H9 (cell line): ENCODE measurements at regions not wholly inside any gene's neighbourhood (a gene's known extent, or its start where the extent isn't known, plus 50 kb on each side); places are given as distances from the start of the nearest gene placed in this dataset.

Source experiments
- DNase-seq: peaks from one replicate; pipeline ENCODE4 v3.0.0-alpha.2; 2017
- H2AFZ ChIP-seq: one replicate; pipeline ENCODE4 v1.6.1; 2013; ENCODE audit warnings: mild to moderate bottlenecking, low read length, control low read depth, moderate library complexity
- H2AK5ac ChIP-seq: 2 replicates; pipeline ENCODE4 v1.6.1; 2013; ENCODE audit warnings: low read length, control low read depth, mixed read lengths; ENCODE audit not compliant: insufficient read length
- H2BK120ac ChIP-seq: one replicate; pipeline ENCODE4 v1.6.1; 2013; ENCODE audit warnings: low read depth, mild to moderate bottlenecking, low read length, control low read depth, inconsistent platforms; ENCODE audit not compliant: poor library complexity, severe bottlenecking
- H2BK12ac ChIP-seq: 2 replicates; pipeline ENCODE4 v1.6.1; 2013; ENCODE audit warnings: low read length, control low read depth, mixed read lengths, low read depth; ENCODE audit not compliant: insufficient read length
- H2BK15ac ChIP-seq: 2 replicates; pipeline ENCODE4 v1.6.1; 2013; ENCODE audit warnings: low read depth, low read length, control low read depth
- H2BK20ac ChIP-seq: one replicate; pipeline ENCODE4 v1.6.1; 2013; ENCODE audit warnings: low read depth, mild to moderate bottlenecking, low read length, control low read depth, inconsistent platforms; ENCODE audit not compliant: poor library complexity, severe bottlenecking
- H2BK5ac ChIP-seq: 2 replicates; pipeline ENCODE4 v1.6.1; 2013; ENCODE audit warnings: low read length, control low read depth, mixed read lengths; ENCODE audit not compliant: insufficient read length
- H3K14ac ChIP-seq: 2 replicates; pipeline ENCODE4 v1.6.1; 2013; ENCODE audit warnings: low read length, control low read depth; ENCODE audit not compliant: insufficient read depth
- H3K18ac ChIP-seq: 2 replicates; pipeline ENCODE4 v1.6.1; 2013; ENCODE audit warnings: low read depth, mild to moderate bottlenecking, mixed read lengths, low read length, control low read depth; ENCODE audit not compliant: insufficient read length
- H3K23ac ChIP-seq: 2 replicates; pipeline ENCODE4 v1.6.1; 2013; ENCODE audit warnings: low read length, control low read depth, mixed read lengths, low read depth; ENCODE audit not compliant: insufficient read length
- H3K23me2 ChIP-seq: 2 replicates; pipeline ENCODE4 v1.6.1; 2013; ENCODE audit warnings: low read depth, mild to moderate bottlenecking, mixed read lengths, low read length, control low read depth; ENCODE audit not compliant: insufficient read length, poor library complexity, severe bottlenecking
- H3K27ac ChIP-seq: 2 replicates; pipeline ENCODE4 v1.5.1; 2013; ENCODE audit warnings: low read length, control low read depth, mixed read lengths, low read depth; ENCODE audit not compliant: insufficient read length
- H3K27me3 ChIP-seq: 2 replicates; pipeline ENCODE4 v1.6.1; 2013; ENCODE audit warnings: low read length, control low read depth, inconsistent platforms; ENCODE audit not compliant: insufficient read depth
- H3K4ac ChIP-seq: 2 replicates; pipeline ENCODE4 v1.6.1; 2013; ENCODE audit warnings: low read depth, mild to moderate bottlenecking, control low read depth, inconsistent platforms, low read length, moderate library complexity
- H3K4me1 ChIP-seq: 2 replicates; pipeline ENCODE4 v1.6.1; 2013; ENCODE audit warnings: low read length, control low read depth, inconsistent platforms; ENCODE audit not compliant: insufficient read depth
- H3K4me2 ChIP-seq: 2 replicates; pipeline ENCODE4 v1.6.1; 2013; ENCODE audit warnings: low read length, control low read depth, mixed read lengths; ENCODE audit not compliant: insufficient read length, insufficient read depth
- H3K56ac ChIP-seq: 2 replicates; pipeline ENCODE4 v1.6.1; 2013; ENCODE audit warnings: low read depth, mild to moderate bottlenecking, mixed read lengths, low read length, control low read depth; ENCODE audit not compliant: insufficient read length
- H3K79me1 ChIP-seq: 2 replicates; pipeline ENCODE4 v1.6.1; 2013; ENCODE audit warnings: low read depth, mild to moderate bottlenecking, moderate library complexity, low read length, control low read depth, inconsistent platforms; ENCODE audit not compliant: insufficient read depth, poor library complexity, severe bottlenecking
- H3K79me2 ChIP-seq: 2 replicates; pipeline ENCODE4 v1.6.1; 2013; ENCODE audit warnings: low read length, control low read depth, inconsistent platforms; ENCODE audit not compliant: insufficient read depth
- H3K9ac ChIP-seq: 2 replicates; pipeline ENCODE4 v1.6.1; 2013; ENCODE audit warnings: low read length, control low read depth, mixed read lengths; ENCODE audit not compliant: insufficient read length; ENCODE audit errors: extremely low read depth
- H3K9me3 ChIP-seq: one replicate; pipeline ENCODE4 v1.6.1; 2013; ENCODE audit warnings: low read depth, low read length, inconsistent platforms; ENCODE audit not compliant: control insufficient read depth
- H3T11ph ChIP-seq: one replicate; pipeline ENCODE4 v1.6.1; 2013; ENCODE audit warnings: mild to moderate bottlenecking, low read length, control low read depth, inconsistent platforms
- H4K20me1 ChIP-seq: one replicate; pipeline ENCODE4 v1.6.1; 2013; ENCODE audit not compliant: control insufficient read depth, insufficient read length, insufficient read depth
- H4K5ac ChIP-seq: 2 replicates; pipeline ENCODE4 v1.6.1; 2013; ENCODE audit warnings: low read depth, mild to moderate bottlenecking, mixed read lengths, low read length, control low read depth; ENCODE audit not compliant: insufficient read length
- H4K8ac ChIP-seq: replicated peaks from 2 replicates; pipeline ENCODE4 v1.6.1; 2013; ENCODE audit warnings: low read length, control low read depth, mixed read lengths, low read depth; ENCODE audit not compliant: insufficient read length
- H4K91ac ChIP-seq: 2 replicates; pipeline ENCODE4 v1.6.1; 2013; ENCODE audit warnings: low read depth, mild to moderate bottlenecking, moderate library complexity, mixed read lengths, low read length, control low read depth; ENCODE audit not compliant: insufficient read length
- H3K27ac Mint-ChIP-seq, 3 experiments: 2 replicates in 2 of 3; 3 replicates in 1 of 3; pipeline ENCODE4 v1.8.0; 2020 to 2021; ENCODE audit warnings: mixed read lengths in 3 of 3, mild to moderate bottlenecking in 1 of 3, moderate library complexity in 1 of 3
- H3K27me3 Mint-ChIP-seq: 2 replicates; pipeline ENCODE4 v1.8.0; 2021; ENCODE audit warnings: low read depth, mild to moderate bottlenecking, moderate library complexity, mixed read lengths
- H3K36me3 Mint-ChIP-seq, 3 experiments: 2 replicates in 2 of 3; 3 replicates in 1 of 3; pipeline ENCODE4 v1.8.0; 2020 to 2021; ENCODE audit warnings: low read depth in 3 of 3, mixed read lengths in 3 of 3; ENCODE audit not compliant: insufficient read depth in 1 of 3
- H3K4me1 Mint-ChIP-seq, 2 experiments: 2 replicates each; pipeline ENCODE4 v1.8.0; 2020; ENCODE audit warnings: mixed read lengths in 2 of 2
- H3K4me3 Mint-ChIP-seq, 2 experiments: 2 replicates in 1 of 2; 3 replicates in 1 of 2; pipeline ENCODE4 v1.8.0; 2020 to 2021; ENCODE audit warnings: mild to moderate bottlenecking in 2 of 2, mixed read lengths in 2 of 2, moderate library complexity in 1 of 2
- H3K9me3 Mint-ChIP-seq, 2 experiments: 2 replicates in 1 of 2; 3 replicates in 1 of 2; pipeline ENCODE4 v1.8.0; 2020; ENCODE audit warnings: mild to moderate bottlenecking in 2 of 2, mixed read lengths in 2 of 2, moderate library complexity in 1 of 2
- WGBS: extraction: QIAGEN DNeasy Blood & Tissue Kit; methylation state at CpG from one replicate; pipeline ENCODE4 v1.1.7; 2013; ENCODE audit warnings: missing lambda C conversion rate, low lambda C conversion rate, mixed read lengths; ENCODE audit not compliant: insufficient read length; ENCODE audit errors: extremely low coverage; 5-methylcytosine and 5-hydroxymethylcytosine counted together
- TF ChIP-seq, protein P1 (sequence below): fragments of 200-600 bp; sonication (generic); conservative IDR thresholded peaks from 3 replicates; pipeline ENCODE4 v1.8.0; 2021; ENCODE audit warnings: antibody characterized with exemption, mild to moderate bottlenecking

DNA sequence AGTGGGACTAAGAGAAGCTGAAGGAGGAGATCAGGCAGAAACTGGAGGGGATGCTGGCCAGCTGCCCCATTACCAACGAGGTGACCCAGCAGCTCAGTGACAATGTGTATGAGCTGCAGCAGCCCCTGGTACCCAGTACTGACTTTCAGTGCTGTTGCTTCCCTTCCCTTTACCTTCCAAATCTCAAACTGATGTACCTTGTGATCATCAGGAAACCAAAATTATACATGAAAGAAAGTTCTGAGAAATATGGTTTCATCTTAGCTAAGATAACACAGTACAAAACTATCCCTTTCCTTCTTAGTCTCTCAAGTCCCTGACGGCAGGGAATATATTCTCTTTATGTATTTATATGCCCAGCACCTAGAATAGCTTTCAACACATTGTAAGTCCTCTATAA lies 52.3 kb upstream of the CERS6 start:
- H3K18ac ChIP-seq = no peak overlapping the region
- H3K9ac ChIP-seq = no peak overlapping the region
- no peak overlapping the region for H4K8ac ChIP-seq
- no peak overlapping the region for H3K14ac ChIP-seq
- H3K9me3 ChIP-seq = no peaks in the 10 kb centered on the region
- DNase-seq = no peak
- no peak overlapping the region for H2BK120ac ChIP-seq
- no peak overlapping the region for H4K5ac ChIP-seq
- H3K4ac ChIP-seq = no peak overlapping the region
- H3K27ac Mint-ChIP-seq = no peak overlapping the region
- no peaks in the 10 kb centered on the region for H3K79me2 ChIP-seq
- H3K4me3 Mint-ChIP-seq = no peak overlapping the region
- H2BK12ac ChIP-seq = no peak overlapping the region
- H2AK5ac ChIP-seq = no peak overlapping the region
- peaks cover 0 to 10% (median 6%) of the 10 kb centered on the region in 3 experiments; a peak in 4 of 7 replicates for H3K36me3 Mint-ChIP-seq
- H3K27ac ChIP-seq = no peak overlapping the region
- H3K4me1 ChIP-seq = no peaks in the 10 kb centered on the region
- no peak overlapping the region for H3K23ac ChIP-seq
- no peak overlapping the region for H2AFZ ChIP-seq
- no peaks in the 10 kb centered on the region for H3K79me1 ChIP-seq
- no peaks in the 10 kb centered on the region for H4K20me1 ChIP-seq
- no peak overlapping the region for H4K91ac ChIP-seq
- H3K27me3 ChIP-seq = no peaks in the 10 kb centered on the region
- H3K4me1 Mint-ChIP-seq = no peaks in the 10 kb centered on the region
- peaks cover 9 to 15% of the 10 kb centered on the region in 2 experiments for H3K9me3 Mint-ChIP-seq
- no peak overlapping the region for H2BK5ac ChIP-seq
- TF ChIP-seq, protein P1, sequence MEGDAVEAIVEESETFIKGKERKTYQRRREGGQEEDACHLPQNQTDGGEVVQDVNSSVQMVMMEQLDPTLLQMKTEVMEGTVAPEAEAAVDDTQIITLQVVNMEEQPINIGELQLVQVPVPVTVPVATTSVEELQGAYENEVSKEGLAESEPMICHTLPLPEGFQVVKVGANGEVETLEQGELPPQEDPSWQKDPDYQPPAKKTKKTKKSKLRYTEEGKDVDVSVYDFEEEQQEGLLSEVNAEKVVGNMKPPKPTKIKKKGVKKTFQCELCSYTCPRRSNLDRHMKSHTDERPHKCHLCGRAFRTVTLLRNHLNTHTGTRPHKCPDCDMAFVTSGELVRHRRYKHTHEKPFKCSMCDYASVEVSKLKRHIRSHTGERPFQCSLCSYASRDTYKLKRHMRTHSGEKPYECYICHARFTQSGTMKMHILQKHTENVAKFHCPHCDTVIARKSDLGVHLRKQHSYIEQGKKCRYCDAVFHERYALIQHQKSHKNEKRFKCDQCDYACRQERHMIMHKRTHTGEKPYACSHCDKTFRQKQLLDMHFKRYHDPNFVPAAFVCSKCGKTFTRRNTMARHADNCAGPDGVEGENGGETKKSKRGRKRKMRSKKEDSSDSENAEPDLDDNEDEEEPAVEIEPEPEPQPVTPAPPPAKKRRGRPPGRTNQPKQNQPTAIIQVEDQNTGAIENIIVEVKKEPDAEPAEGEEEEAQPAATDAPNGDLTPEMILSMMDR = no peak
- no peak overlapping the region for H2BK15ac ChIP-seq
- H3K4me2 ChIP-seq = no peak overlapping the region
- no peak overlapping the region for H3K56ac ChIP-seq
- no peaks in the 10 kb centered on the region for H3K23me2 ChIP-seq
- no peaks in the 10 kb centered on the region for H3K27me3 Mint-ChIP-seq
- no CpG with 5 or more reads among the region's 2 CpGs for WGBS
- H2BK20ac ChIP-seq = no peak overlapping the region
- H3T11ph ChIP-seq = no peak overlapping the region
